GM18870 (cell line): ENCODE measurements at regions not wholly inside any gene's neighbourhood (a gene's known extent, or its start where the extent isn't known, plus 50 kb on each side); places are given as distances from the start of the nearest gene placed in this dataset.
"Not testable (repeated sequence)": the region's sequence is repeated elsewhere in the genome, so short reads cannot be mapped to it uniquely, and the experiment has no call there.

Source experiments
- ATAC-seq: cut with Tn5 transposase; IDR thresholded peaks from one replicate; pipeline ENCODE4 v1.9.1; 2021; ENCODE audit warnings: moderate library complexity; ENCODE audit not compliant: unreplicated experiment

DNA sequence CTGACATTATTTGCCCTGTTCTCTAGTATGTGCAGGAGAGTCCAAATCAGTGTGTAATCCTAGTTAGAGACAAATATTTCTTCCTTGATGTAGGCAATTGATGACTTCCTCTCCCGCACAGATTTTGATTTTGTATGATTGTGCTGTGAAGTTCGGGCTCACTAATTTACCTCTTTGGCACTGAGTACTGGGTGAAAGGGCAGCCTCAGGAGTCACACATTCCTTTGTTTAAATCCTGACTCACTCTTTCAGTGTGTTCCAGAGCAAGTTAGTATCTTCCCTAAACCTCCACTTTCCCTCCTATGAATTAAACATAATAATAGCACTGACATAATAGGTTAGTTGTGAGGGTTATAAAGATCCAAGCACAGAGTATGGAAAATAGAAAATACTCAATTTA is 269.7 kb downstream of the ISL1 start:
- ATAC-seq: no peak

DNA sequence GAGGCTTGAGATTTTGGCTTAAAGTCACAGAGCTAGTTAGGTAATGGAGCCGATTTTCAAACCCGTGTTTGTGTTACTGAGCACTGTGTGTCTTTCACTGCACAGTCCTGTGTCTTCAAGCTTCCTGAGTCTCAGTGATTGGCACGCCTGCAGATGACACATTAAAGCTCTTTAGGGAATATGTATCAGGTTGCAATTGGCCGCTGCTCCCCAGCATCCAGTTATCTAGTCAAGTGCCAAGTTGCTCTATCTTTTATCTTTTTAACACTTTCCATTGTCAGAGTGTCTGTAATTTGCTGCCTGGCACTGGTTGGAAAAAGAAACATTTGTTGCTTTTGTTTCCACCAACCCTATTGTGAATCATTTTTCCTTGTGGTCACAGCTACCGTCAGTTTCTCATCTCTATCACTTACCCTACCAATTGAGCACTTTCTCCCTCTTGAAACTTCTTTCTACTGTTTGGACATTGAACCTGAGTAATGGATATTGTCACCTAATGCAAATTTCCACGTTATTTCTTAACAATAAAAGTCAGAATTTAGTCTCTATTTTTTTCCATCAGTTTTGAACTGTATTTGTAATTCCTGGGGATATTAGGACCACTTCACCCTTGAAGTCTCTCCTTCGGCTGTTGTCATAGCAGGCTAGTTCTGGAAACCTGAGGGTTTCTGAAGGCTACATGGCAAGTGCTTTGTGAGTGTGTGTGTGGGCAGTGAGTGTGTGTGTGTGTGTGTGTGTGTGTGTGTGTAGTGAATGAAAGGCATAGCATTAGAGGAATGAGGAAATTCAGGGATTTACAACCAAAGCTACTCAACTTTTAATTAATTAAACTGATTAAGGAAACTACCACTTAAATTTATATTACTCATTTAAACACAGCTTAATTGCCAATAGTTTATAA is 274.3 kb downstream of the ISL1 start:
- no peak for ATAC-seq

DNA sequence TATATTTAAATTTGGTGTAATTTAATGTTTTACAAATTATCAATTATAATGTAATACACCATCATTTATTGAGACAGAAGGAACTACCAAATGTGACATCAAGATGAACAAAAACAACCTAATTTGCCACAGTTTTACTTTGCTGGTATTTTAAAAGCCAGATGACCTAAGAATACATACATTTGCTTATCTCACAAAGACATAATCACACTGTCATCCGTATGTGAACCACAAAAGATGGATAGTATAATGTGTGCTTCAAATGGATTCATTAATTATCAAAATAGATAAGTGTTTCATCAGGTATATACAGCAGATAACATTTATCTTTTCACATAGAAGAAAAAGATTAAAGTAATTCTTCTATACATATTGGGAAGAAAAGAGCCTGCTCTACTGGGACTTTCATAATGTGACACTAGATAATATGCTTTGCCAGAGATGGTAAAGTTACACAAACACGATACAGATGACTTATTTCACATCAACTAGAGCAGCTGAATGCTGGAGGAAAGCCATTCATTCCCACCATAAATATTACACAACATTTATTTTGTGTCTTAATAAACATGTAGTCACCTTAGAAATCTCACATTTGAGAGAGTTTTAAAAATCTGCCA is 278.5 kb downstream of the ISL1 start:
- ATAC-seq: no peak

DNA sequence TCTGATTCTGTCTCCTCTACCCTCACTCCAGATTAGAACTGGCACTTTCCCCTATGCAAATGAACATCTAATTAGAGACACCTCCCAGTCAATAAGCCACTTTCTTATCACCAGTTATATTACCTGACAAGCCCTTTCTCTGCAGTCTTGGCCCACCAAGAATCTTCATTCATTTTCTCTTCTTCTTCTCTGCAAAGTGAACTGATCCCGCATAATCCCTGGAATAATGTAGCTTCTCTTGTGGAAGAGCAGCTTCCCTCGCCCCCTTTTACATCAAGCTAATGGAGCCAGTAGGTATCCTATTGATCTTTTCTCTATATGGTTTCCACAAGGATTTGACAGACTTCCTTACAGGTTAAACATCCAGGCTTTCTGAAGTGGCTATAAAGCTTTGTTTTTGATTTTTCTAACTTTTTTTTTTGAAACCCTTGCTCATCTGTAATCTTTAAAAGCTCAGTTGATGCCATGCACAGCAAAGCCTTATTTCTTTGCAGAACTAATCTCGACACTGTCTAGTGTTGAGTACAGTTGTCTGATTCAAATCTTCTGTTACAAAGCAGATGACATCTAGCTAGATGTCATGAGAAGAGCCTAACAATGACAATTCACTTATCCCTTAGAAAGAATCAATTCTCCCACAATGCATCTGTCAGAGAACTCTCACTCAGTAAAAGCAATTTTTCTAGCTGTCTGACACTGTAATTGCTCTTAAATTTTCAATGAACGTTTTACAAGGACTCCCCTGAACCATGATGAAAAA is 281.4 kb downstream of the ISL1 start:
- ATAC-seq: no peak

DNA sequence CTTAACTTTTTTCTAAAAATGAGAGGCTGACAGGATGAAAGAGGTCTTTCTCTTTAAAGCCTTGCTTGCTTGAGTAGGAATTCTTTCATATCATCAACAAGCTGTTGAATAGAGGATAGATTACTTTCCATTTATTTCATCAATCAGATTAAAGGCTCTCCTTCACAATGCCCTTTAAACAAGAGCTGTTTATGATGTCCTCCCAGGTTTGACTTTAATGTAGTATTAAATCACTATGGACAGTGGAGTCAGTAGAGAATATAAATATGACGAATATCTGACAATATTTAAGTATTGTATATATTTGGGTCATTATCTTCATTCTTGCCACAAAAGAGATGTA is 282.0 kb downstream of the ISL1 start:
- no peak for ATAC-seq

DNA sequence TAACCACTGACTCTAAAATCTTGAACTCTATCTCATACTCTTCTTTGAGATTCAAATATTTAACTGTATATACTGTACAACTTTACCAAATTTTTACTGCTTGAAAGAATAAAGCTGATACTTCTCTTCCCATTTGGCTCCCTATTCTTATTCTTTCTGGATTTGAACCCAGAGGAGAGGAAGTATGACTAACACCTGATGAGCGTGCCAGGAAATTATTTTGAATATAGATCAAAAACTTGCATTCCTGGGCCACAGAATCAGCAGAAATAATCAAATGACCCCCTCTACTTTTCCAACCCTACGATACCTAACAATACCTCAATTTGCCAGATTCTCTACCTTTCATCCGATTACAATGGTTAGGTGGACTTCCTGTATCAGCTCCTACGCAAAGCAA is 285.8 kb downstream of the ISL1 start:
- no peak for ATAC-seq

DNA sequence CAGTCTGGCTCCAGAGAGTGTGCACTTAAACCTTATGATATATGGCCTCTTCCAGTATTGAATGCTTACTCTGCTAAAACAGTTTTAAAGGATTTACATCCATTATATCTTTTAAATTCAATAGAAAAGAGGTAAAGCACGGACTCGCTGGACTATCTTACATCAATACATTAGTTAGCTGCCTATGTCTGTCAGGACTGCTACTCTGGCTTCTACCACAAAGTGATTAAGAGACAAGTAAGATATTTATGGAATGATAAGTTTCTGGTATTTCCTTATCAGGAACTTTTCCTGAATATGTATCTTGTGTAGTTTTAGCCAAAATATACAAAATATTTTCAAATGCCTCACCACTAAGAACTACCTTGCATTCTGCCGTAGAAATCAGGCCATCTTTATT is 295.1 kb downstream of the ISL1 start:
- ATAC-seq: no peak

DNA sequence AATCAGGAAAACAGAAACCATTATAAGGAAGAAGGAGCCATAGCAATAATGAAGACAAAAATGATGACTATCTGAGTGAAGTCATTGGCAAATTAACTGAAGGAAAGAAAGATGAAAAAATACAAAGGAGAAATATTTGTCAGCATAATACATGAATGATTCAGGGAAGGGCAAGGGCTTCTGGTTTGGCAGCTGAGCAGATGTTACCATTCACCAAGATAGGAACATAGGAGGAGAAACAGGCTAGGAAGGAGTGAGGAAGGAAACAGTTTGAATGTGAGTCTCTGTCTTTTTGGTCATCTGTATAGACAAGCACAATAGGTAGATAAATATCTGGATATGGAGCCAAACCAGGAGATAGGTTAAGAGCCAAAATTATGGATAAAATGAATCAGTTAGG is 296.0 kb downstream of the ISL1 start:
- ATAC-seq: no peak

DNA sequence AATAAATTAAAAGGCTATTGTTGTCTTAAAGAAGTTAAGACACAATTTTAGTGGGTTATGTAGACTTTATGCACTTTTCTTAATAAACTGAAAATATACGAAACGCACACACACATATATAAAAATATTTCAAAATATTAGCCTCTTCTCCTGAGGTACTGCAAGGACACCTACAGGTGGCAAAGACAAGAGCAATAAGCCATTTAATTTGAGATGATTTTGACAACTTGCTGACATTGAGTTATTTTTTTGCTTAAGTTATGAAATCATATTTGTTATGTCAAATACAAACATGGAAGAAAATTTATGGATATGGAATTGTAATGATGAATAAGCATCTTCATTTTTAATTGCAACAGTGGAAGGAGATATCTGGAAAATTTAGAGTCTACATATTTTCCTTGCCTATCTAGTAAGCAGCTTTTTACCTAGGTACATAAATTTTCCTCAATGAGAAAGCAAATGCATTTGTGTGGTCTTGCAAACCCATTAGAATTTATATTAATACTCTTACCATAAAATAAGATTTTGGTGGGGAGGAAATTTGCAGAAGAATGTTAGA is 301.6 kb downstream of the ISL1 start:
- ATAC-seq: no peak

DNA sequence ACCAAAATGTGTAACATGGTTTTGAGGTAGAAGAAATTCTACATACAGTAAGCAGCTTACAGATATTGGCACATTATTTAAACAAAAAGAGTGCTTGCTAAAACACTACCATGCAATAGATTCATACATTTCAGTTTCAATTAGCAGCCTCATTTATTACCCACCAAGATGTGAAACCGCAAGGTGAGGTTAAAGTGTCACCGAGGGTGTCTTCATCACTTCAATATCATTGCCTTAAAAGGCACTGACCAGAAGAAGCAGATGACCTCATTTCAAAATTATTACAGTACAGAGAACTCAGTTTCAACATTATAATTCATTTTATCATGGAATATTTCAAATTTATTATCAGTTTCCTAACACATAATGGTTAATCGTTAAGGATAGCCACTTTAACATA is 302.2 kb downstream of the ISL1 start:
- ATAC-seq: no peak

DNA sequence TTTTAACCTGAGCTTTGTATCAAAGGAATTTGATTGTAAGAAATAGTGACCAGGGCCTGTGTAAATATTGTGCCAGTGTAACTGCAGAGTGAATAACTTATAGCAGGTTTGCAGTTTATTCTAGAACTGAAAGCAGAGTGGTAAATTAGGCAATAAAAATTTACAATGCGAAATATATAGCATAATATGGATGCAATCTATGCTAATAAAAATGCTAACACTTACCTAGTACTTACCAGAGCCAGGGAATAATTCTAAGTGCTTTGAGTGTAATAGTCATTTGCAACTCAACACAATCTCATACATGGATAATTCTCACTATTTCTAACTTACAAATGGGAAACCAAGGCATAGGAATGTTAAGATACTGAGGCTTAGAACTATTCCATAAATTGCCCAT is 303.4 kb downstream of the ISL1 start:
- ATAC-seq: no peak

DNA sequence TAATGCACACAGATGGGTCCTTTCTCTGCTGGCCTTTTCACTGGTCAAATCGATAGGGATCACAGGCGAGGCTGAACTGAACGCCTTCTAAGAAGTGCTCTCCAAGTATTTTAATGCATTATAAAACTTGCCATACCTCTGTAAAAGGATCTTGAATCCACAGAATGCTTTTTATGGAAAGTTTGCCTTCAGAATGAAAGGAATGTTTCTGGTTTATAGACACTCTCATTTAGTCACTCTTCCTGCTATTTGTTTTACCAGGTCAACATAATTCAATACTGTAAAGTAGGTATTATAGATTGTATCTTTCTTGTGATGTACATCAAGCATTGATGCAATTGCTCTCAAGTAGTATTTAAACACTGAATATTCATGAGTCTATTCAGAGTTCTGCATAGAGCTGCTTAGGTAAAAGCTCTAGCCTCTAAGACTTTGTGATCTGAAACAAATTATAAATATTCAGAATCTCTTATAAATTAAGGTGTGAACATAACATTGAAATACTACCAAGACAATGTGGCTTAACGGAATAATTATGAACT is 308.4 kb downstream of the ISL1 start:
- no peak for ATAC-seq

DNA sequence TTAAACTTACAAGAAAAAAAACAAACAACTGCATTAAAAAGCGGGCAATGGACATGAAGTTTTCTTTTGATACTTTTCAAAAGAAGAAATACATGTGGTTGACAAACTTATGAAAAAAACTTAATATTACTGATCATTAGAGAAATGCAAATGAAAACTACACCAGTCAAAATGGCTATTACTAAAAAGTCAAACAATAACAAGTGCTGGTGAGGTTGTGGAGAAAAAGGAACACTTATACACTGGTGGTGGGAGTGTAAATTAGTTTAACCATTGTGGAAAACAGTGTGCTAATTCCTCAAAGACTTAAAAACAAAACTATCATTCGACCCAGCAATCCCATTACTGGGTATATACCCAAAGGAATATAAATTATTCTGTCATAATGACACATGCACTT is 311.6 kb downstream of the ISL1 start:
- no peak for ATAC-seq

DNA sequence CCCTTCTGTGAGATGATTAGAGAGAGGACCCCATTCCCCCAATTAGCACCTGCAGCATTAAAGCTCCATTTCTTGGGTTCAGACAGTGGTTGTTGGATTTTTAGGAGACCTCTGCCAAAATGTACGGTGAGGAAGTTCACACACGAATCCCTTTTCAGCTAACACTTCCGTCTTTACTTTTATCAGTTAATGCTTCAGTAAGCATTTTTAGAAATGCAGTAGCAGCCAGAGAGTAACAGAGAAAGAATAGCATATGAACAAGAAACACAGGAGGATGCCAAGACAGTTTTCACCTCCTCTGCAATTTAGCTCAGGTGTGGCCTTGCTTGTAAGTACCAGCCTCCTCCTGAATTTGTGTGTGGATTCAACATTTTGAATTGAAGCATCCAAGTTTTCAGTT is 312.9 kb downstream of the ISL1 start:
- ATAC-seq: no peak

DNA sequence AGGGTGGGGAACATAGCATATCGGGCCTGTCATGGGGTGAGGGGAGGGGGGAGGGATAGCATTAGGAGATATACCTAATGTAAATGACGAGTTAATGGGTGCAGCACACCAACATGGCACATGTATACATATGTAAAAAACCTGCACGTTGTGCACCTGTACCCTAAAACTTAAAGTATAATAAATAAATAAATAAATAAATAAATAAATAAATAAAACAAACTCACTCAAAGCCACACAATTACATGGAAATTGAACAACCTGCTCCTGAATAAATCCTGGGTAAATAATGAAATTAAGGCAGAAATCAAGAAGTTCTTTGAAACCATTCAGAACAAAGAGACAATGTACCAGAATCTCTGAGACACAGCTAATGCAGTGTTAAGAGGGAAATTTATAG is 318.8 kb downstream of the ISL1 start:
- not testable (repeated sequence) for ATAC-seq

DNA sequence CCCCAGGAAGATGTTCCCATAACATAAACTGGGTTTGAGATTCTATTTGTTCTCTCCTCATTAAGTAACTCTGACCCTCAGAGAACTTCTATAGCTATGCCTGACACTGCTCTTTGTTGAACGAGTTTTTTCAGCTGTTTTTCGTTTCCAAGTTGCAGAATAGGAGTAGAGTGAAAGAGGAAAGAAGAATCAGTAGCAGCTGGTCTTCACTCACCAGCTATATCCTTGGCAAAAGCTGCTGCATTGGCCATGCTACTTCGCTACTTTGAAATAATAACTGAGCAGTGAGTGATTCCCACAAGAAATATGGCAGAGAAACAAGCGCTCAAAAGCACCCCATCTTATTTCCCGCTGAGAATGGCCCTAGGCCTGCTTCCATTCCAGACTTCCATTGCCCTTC is 329.0 kb downstream of the ISL1 start:
- no peak for ATAC-seq

DNA sequence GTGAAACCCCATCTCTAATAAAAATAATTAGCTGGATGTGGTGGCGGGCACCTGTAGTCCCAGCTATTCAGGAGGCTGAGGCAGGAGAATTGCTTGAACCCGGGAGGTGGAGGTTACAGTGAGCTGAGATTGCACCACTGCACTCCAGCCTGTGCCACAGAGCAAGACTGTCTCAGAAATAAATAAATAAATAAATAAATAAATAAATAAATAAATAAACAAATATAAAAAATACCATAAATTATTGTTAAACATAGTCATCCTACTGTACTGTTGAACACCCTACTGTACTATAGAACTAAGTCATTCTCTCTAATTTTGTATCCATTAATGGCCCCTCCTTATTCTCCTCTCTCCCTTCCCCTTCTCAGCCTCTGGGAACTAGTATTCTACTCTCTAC is 332.2 kb downstream of the ISL1 start:
- ATAC-seq: not testable (repeated sequence)

DNA sequence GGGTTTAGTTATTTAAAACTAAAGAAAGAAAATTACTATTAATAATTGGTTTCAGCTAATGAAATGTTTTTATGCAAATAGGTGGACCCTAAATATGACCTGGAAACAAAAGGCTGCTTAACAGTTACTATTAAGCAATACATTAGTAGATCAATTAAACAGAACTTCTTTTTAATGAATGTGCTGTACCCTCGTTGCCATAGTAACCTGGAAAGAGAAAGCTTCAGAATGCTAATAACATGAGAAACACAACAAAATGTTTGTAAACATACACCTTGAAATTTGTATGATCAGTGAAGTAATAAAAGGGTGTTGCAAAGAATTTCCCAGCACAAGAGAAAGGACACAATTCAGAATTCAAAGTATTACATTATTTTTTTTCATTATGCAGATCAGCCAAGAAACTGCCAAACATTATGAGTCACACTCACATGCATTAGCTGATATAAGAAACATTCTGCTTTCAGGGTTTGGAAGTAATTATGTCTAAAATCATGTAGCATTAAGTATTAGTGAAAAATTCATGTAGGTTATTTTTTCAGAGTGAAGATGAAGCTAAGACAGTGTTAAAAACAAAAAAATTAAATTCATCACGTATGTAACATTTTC is 348.3 kb downstream of the ISL1 start:
- no peak for ATAC-seq

DNA sequence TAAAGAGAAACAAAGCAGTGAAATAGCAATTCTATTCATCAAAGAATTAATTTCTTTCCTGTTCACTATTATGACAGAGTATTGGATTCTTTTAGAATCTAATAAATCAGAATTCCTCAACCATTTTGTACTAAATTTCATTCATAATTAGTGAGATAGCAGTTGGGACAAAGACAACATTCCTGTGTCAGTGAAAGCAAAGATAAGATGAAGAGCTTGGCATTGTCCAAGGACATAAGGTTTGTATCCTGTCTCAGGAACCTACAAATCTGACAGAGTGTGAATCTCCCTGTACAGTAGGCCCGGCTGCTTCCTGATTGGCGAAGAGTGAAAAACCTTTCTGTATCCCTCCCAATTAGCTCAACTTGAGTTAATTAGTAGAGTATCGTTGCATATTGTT is 349.1 kb downstream of the ISL1 start:
- no peak for ATAC-seq

DNA sequence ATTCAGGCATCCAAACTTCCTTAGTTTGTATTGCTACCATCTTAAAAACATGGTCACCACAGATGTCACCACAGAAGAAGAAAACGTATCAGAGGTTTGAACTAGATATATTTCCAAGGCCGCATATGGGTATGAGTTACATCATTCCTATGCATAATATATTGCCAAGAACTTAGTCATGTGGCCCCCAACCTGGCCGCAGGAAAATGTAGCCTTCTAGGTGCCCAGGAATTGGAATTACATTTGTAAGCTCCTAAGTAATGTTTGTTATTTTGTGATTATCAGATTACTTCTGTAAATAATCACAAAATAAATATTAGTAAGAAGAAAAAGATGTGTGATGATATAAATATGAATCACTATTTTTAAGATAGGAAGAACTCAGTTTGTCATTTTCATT is 351.4 kb downstream of the ISL1 start:
- no peak for ATAC-seq

DNA sequence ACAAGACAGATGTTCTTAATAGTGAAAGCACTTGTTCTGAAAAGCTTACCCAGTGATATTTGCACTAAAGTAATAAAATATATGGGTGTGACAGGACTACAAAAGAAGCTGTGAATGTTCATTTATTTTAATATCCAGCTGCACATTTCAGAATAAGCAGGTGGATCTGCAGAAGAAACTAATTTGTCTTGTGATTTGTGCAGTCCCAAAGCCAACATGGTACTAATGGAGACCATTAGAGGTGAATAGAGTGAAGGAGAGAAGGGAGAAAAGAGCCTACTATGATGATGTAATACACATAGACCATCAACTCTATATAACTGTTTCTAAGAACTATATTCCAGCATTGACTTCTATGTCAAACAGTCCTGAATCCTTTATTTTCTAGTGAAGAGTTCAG is 362.8 kb downstream of the ISL1 start:
- no peak for ATAC-seq
